Large intestine (tissue), 3 donors: ENCODE measurements at regions not wholly inside any gene's neighbourhood (a gene's known extent, or its start where the extent isn't known, plus 50 kb on each side); places are given as distances from the start of the nearest gene placed in this dataset.

Experiments
- DNase-seq, 2 donors: peaks; one replicate each; pipeline versions ENCODE4 v3.0.0 to v3.0.0-alpha.2; 2013
- H3K27ac ChIP-seq: one replicate; pipeline ENCODE4 v1.5.1; 2013; ENCODE audit warnings: low read length
- H3K27me3 ChIP-seq: 2 replicates; pipeline ENCODE4 v1.6.1; 2013; ENCODE audit warnings: low read length; ENCODE audit not compliant: control insufficient read depth, insufficient read depth
- H3K36me3 ChIP-seq: 2 replicates; pipeline ENCODE4 v1.6.1; 2013; ENCODE audit warnings: low read length; ENCODE audit not compliant: control insufficient read depth, insufficient read depth
- H3K4me1 ChIP-seq: one replicate; pipeline ENCODE4 v1.6.1; 2013; ENCODE audit warnings: low read length; ENCODE audit not compliant: control insufficient read depth, insufficient read depth
- H3K4me3 ChIP-seq: one replicate; pipeline ENCODE4 v1.5.1; 2013; ENCODE audit warnings: low read length
- H3K9me3 ChIP-seq: one replicate; pipeline ENCODE4 v1.6.1; 2013; ENCODE audit warnings: mild to moderate bottlenecking, low read depth, low read length, moderate library complexity; ENCODE audit not compliant: control insufficient read depth
- WGBS: methylation state at CpG from one replicate; pipeline ENCODE4 v1.1.5; 2013; ENCODE audit warnings: low lambda C conversion rate; ENCODE audit not compliant: insufficient coverage; 5-methylcytosine and 5-hydroxymethylcytosine counted together

GRCh38 chr2:145415151-145415550, 895.2 kb upstream of the ZEB2 start:
- Histone ChIP-seq H3K27ac (no peak overlapping the region), H3K27me3 (no peaks in the 10 kb centered on the region), H3K4me3 (no peak overlapping the region), H3K4me1 (no peaks in the 10 kb centered on the region), H3K9me3 (no peaks in the 10 kb centered on the region), H3K36me3 (no peaks in the 10 kb centered on the region)
- DNase-seq, result no peak
- WGBS, result 100% methylated on average over 1 of the region's 1 CpG

- H3K9me3 ChIP-seq, result no peaks in the 10 kb centered on the region
- WGBS, result 90% methylated on average over 2 of the region's 2 CpGs
- DNase-seq, result no peak
- H3K27ac ChIP-seq, result no peak overlapping the region
- H3K36me3 ChIP-seq, result no peaks in the 10 kb centered on the region
- no peaks in the 10 kb centered on the region for H3K27me3 ChIP-seq
- H3K4me3 ChIP-seq, result no peak overlapping the region
- H3K4me1 ChIP-seq, result no peaks in the 10 kb centered on the region
These were observed 893.5 kb upstream of the ZEB2 start for GRCh38 chr2:145413261-145414030.

GRCh38 chr2:145412155-145412554, 892.2 kb upstream of the ZEB2 start:
- Histone ChIP-seq H3K27ac (no peak overlapping the region), H3K4me1 (no peaks in the 10 kb centered on the region), H3K27me3 (no peaks in the 10 kb centered on the region), H3K36me3 (no peaks in the 10 kb centered on the region), H3K9me3 (no peaks in the 10 kb centered on the region), H3K4me3 (no peak overlapping the region)
- no peak for DNase-seq
- WGBS, result no CpG with 5 or more reads among the region's 4 CpGs

GRCh38 chr2:145411493-145411892, 891.6 kb upstream of the ZEB2 start:
- no peaks in the 10 kb centered on the region for H3K36me3 ChIP-seq
- H3K4me3 ChIP-seq, result no peak overlapping the region
- no peaks in the 10 kb centered on the region for H3K27me3 ChIP-seq
- no peak overlapping the region for H3K27ac ChIP-seq
- no CpG with 5 or more reads among the region's 4 CpGs for WGBS
- peak in 1 of 2 donors; percentile 9 for DNase-seq
- no peaks in the 10 kb centered on the region for H3K9me3 ChIP-seq
- no peaks in the 10 kb centered on the region for H3K4me1 ChIP-seq

- Histone ChIP-seq H3K36me3 (no peaks in the 10 kb centered on the region), H3K27ac (no peak overlapping the region), H3K4me3 (no peak overlapping the region), H3K4me1 (no peaks in the 10 kb centered on the region), H3K9me3 (no peaks in the 10 kb centered on the region), H3K27me3 (no peaks in the 10 kb centered on the region)
- no CpG with 5 or more reads among the region's 2 CpGs for WGBS
- DNase-seq, result no peak
These were observed 890.2 kb upstream of the ZEB2 start for GRCh38 chr2:145410086-145410485.

GRCh38 chr2:145408980-145409379, 889.1 kb upstream of the ZEB2 start:
- H3K27me3 ChIP-seq, result no peaks in the 10 kb centered on the region
- H3K27ac ChIP-seq, result no peak overlapping the region
- H3K9me3 ChIP-seq, result no peaks in the 10 kb centered on the region
- H3K4me1 ChIP-seq, result no peaks in the 10 kb centered on the region
- no peaks in the 10 kb centered on the region for H3K36me3 ChIP-seq
- DNase-seq, result no peak
- no peak overlapping the region for H3K4me3 ChIP-seq

GRCh38 chr2:145404690-145405089, 884.8 kb upstream of the ZEB2 start:
- Histone ChIP-seq H3K9me3 (no peaks in the 10 kb centered on the region), H3K27me3 (no peaks in the 10 kb centered on the region), H3K36me3 (no peaks in the 10 kb centered on the region), H3K4me1 (no peaks in the 10 kb centered on the region), H3K27ac (no peak overlapping the region), H3K4me3 (no peak overlapping the region)
- WGBS, result no CpG with 5 or more reads among the region's 1 CpG
- DNase-seq, result no peak

- H3K36me3 ChIP-seq, result no peaks in the 10 kb centered on the region
- DNase-seq, result no peak
- H3K9me3 ChIP-seq, result no peaks in the 10 kb centered on the region
- H3K4me1 ChIP-seq, result no peaks in the 10 kb centered on the region
- H3K4me3 ChIP-seq, result no peak overlapping the region
- no peak overlapping the region for H3K27ac ChIP-seq
- WGBS, result 100% methylated on average over 1 of the region's 2 CpGs
- no peaks in the 10 kb centered on the region for H3K27me3 ChIP-seq
These were observed 882.9 kb upstream of the ZEB2 start for GRCh38 chr2:145402706-145403277.

GRCh38 chr2:145399131-145399530, 879.2 kb upstream of the ZEB2 start:
- Histone ChIP-seq H3K27me3 (no peaks in the 10 kb centered on the region), H3K27ac (no peak overlapping the region), H3K9me3 (no peaks in the 10 kb centered on the region), H3K36me3 (no peaks in the 10 kb centered on the region), H3K4me1 (no peaks in the 10 kb centered on the region), H3K4me3 (no peak overlapping the region)
- WGBS, result no CpG with 5 or more reads among the region's 1 CpG
- no peak for DNase-seq

- H3K4me3 ChIP-seq, result no peak overlapping the region
- no peak overlapping the region for H3K27ac ChIP-seq
- no peaks in the 10 kb centered on the region for H3K9me3 ChIP-seq
- H3K36me3 ChIP-seq, result no peaks in the 10 kb centered on the region
- H3K4me1 ChIP-seq, result no peaks in the 10 kb centered on the region
- no peaks in the 10 kb centered on the region for H3K27me3 ChIP-seq
- WGBS, result 82% methylated on average over 2 of the region's 3 CpGs
- no peak for DNase-seq
These were observed 874.3 kb upstream of the ZEB2 start for GRCh38 chr2:145394181-145394580.

- no peak overlapping the region for H3K4me3 ChIP-seq
- no peaks in the 10 kb centered on the region for H3K36me3 ChIP-seq
- 100% methylated on average over 1 of the region's 4 CpGs for WGBS
- DNase-seq, result no peak
- H3K4me1 ChIP-seq, result no peaks in the 10 kb centered on the region
- H3K27ac ChIP-seq, result no peak overlapping the region
- no peaks in the 10 kb centered on the region for H3K9me3 ChIP-seq
- no peaks in the 10 kb centered on the region for H3K27me3 ChIP-seq
These were observed 867.1 kb upstream of the ZEB2 start for GRCh38 chr2:145386973-145387372.
